IMR-90 (cell line): ENCODE measurements at regions not wholly inside any gene's neighbourhood (a gene's known extent, or its start where the extent isn't known, plus 50 kb on each side); places are given as distances from the start of the nearest gene placed in this dataset.

Experiments
- ATAC-seq: fragments of 200-7000 bp; cut with Tn5 transposase; 2 replicates; pipeline ENCODE4 v1.9.1; 2020; ENCODE audit warnings: low read depth, mild to moderate bottlenecking, moderate library complexity
- BruUV-seq: library from RNA; stranded (reverse); fragments of 400-500 nt; replicated peaks from 2 replicates; lab custom pipeline; 2021; lab: Mats Ljungman, UMichigan
- CTCF ChIA-PET: fragments of 300-600 bp; formaldehyde crosslinking; extraction: SDS; loops from one replicate; lab custom pipeline; 2021; ENCODE audit warnings: antibody characterized with exemption; lab: Yijun Ruan, JAX
- POLR2A ChIA-PET: fragments of 300-600 bp; sonication (Branson Sonifier 250); formaldehyde crosslinking; loops from one replicate; lab custom pipeline; 2022; ENCODE audit warnings: antibody characterized with exemption; ENCODE audit not compliant: unreplicated experiment; lab: Charles Lee
- DNase-seq: peaks from one replicate; pipeline ENCODE4 v3.0.0; 2013
- H2AFZ ChIP-seq: replicated peaks from 2 replicates; pipeline ENCODE3; 2013; ENCODE audit warnings: low read length, mild to moderate bottlenecking; ENCODE audit not compliant: poor library complexity
- H2AK5ac ChIP-seq: 2 replicates; pipeline ENCODE4 v1.6.1; 2013; ENCODE audit warnings: low read depth, low read length, inconsistent platforms
- H2AK9ac ChIP-seq: replicated peaks from 2 replicates; pipeline ENCODE3; 2013; ENCODE audit warnings: mild to moderate bottlenecking, low read depth, low read length, moderate library complexity; ENCODE audit not compliant: poor library complexity
- H2BK120ac ChIP-seq: 2 replicates; pipeline ENCODE4 v1.6.1; 2013; ENCODE audit warnings: low read depth, low read length, inconsistent platforms
- H2BK15ac ChIP-seq: 3 replicates; pipeline ENCODE4 v1.6.1; 2013; ENCODE audit warnings: low read depth, low read length, inconsistent platforms
- H2BK20ac ChIP-seq: 2 replicates; pipeline ENCODE4 v1.6.1; 2013; ENCODE audit warnings: low read depth, mild to moderate bottlenecking, inconsistent platforms, low read length, moderate library complexity
- H2BK5ac ChIP-seq: 2 replicates; pipeline ENCODE4 v1.6.1; 2013; ENCODE audit warnings: mild to moderate bottlenecking, low read depth, low read length, inconsistent platforms; ENCODE audit not compliant: poor library complexity, severe bottlenecking
- H3K14ac ChIP-seq: replicated peaks from 2 replicates; pipeline ENCODE4 v1.6.1; 2013; ENCODE audit warnings: low read depth, low read length, inconsistent platforms
- H3K18ac ChIP-seq: 2 replicates; pipeline ENCODE4 v1.6.1; 2013; ENCODE audit warnings: low read depth, low read length, control low read depth
- H3K23ac ChIP-seq: 2 replicates; pipeline ENCODE4 v1.6.1; 2013; ENCODE audit warnings: low read depth, low read length, inconsistent platforms
- H3K27ac ChIP-seq: 2 replicates; pipeline ENCODE4 v1.5.1; 2013; ENCODE audit warnings: mild to moderate bottlenecking, control low read depth, low read length; ENCODE audit not compliant: insufficient read depth
- H3K27me3 ChIP-seq: 2 replicates; pipeline ENCODE4 v1.6.1; 2013; ENCODE audit warnings: low read length; ENCODE audit not compliant: control insufficient read depth, insufficient read depth
- H3K36me3 ChIP-seq: 2 replicates; pipeline ENCODE4 v1.6.1; 2013; ENCODE audit warnings: low read length, mixed read lengths; ENCODE audit not compliant: control insufficient read depth, insufficient read depth
- H3K4ac ChIP-seq: 2 replicates; pipeline ENCODE4 v1.6.1; 2013; ENCODE audit warnings: low read depth, low read length, inconsistent platforms
- H3K4me1 ChIP-seq: 2 replicates; pipeline ENCODE4 v1.6.1; 2013; ENCODE audit warnings: low read length, mixed read lengths; ENCODE audit not compliant: control insufficient read depth, insufficient read depth
- H3K4me2 ChIP-seq: 2 replicates; pipeline ENCODE4 v1.6.1; 2013; ENCODE audit warnings: low read depth, mild to moderate bottlenecking, control low read depth, low read length, moderate library complexity
- H3K4me3 ChIP-seq: 2 replicates; pipeline ENCODE4 v1.5.1; 2013; ENCODE audit warnings: low read depth, mild to moderate bottlenecking, control low read depth, low read length, moderate library complexity; ENCODE audit not compliant: insufficient read depth
- H3K56ac ChIP-seq: 2 replicates; pipeline ENCODE4 v1.6.1; 2013; ENCODE audit warnings: low read length, inconsistent platforms; ENCODE audit not compliant: insufficient read depth; ENCODE audit errors: extremely low read depth
- H3K79me1 ChIP-seq, 2 experiments: 2 replicates each; pipeline ENCODE4 v1.6.1; 2013; ENCODE audit warnings: low read length in 2 of 2, inconsistent platforms in 1 of 2, low read depth in 1 of 2
- H3K9ac ChIP-seq: 2 replicates; pipeline ENCODE4 v1.6.1; 2013; ENCODE audit warnings: low read depth, low read length, control low read depth
- H3K9me1 ChIP-seq: 2 replicates; pipeline ENCODE4 v1.6.1; 2013; ENCODE audit warnings: low read length, inconsistent platforms; ENCODE audit not compliant: insufficient read depth
- H3K9me3 ChIP-seq: 2 replicates; pipeline ENCODE4 v1.6.1; 2013; ENCODE audit warnings: low read length; ENCODE audit not compliant: control insufficient read depth, insufficient read depth
- H4K20me1 ChIP-seq: 2 replicates; pipeline ENCODE4 v1.6.1; 2013; ENCODE audit warnings: low read length, inconsistent platforms; ENCODE audit not compliant: insufficient read depth
- H4K5ac ChIP-seq: 2 replicates; pipeline ENCODE4 v1.6.1; 2013; ENCODE audit warnings: mild to moderate bottlenecking, low read depth, low read length, control low read depth
- H4K8ac ChIP-seq, 2 experiments: 2 replicates each; pipeline ENCODE4 v1.6.1; 2013; ENCODE audit warnings: low read depth in 2 of 2, low read length in 2 of 2, control low read depth in 1 of 2, inconsistent platforms in 1 of 2
- H4K91ac ChIP-seq: 2 replicates; pipeline ENCODE4 v1.6.1; 2013; ENCODE audit warnings: low read depth, low read length, inconsistent platforms; ENCODE audit not compliant: insufficient read depth
- BHLHE40 ChIP-seq: fragments of 150-350 bp; IDR thresholded peaks from 2 replicates; pipeline ENCODE4 v1.6.1; 2016; ENCODE audit warnings: mild to moderate bottlenecking, low read depth, low read length
- CEBPB ChIP-seq: IDR thresholded peaks from 2 replicates; pipeline ENCODE4 v1.6.1; 2012; ENCODE audit warnings: low read depth, low read length, improper control_type of control experiment
- CHD1 ChIP-seq: IDR thresholded peaks from 2 replicates; pipeline ENCODE4 v1.6.1; 2012; ENCODE audit warnings: low read depth, low read length, improper control_type of control experiment
- CTCF ChIP-seq: conservative IDR thresholded peaks from 2 replicates; pipeline ENCODE4 v1.5.1; 2012; ENCODE audit warnings: mild to moderate bottlenecking, low read depth, low read length, improper control_type of control experiment
- FOS ChIP-seq: fragments of 150-350 bp; IDR thresholded peaks from 2 replicates; pipeline ENCODE4 v1.6.1; 2016; ENCODE audit warnings: low read depth, low read length
- MAFK ChIP-seq: IDR thresholded peaks from 2 replicates; pipeline ENCODE4 v1.6.1; 2012; ENCODE audit warnings: low read depth, low read length, improper control_type of control experiment
- MAZ ChIP-seq: IDR thresholded peaks from 2 replicates; pipeline ENCODE4 v1.6.1; 2012; ENCODE audit warnings: low read depth, mild to moderate bottlenecking, low read length, improper control_type of control experiment, moderate library complexity, borderline replicate concordance
- MXI1 ChIP-seq: IDR thresholded peaks from 2 replicates; pipeline ENCODE4 v1.6.1; 2012; ENCODE audit warnings: low read depth, mild to moderate bottlenecking, low read length, moderate library complexity, borderline replicate concordance
- NFE2L2 ChIP-seq: fragments of 150-350 bp; IDR thresholded peaks from 2 replicates; pipeline ENCODE4 v1.6.1; 2016; ENCODE audit warnings: low read depth, mild to moderate bottlenecking, low read length
- POLR2A ChIP-seq: IDR thresholded peaks from 2 replicates; pipeline ENCODE4 v1.6.1; 2012; ENCODE audit warnings: mild to moderate bottlenecking, low read depth, low read length
- RAD21 ChIP-seq: IDR thresholded peaks from 2 replicates; pipeline ENCODE4 v1.6.1; 2012; ENCODE audit warnings: low read length, improper control_type of control experiment
- SMC3 ChIP-seq: fragments of 150-350 bp; IDR thresholded peaks from 2 replicates; pipeline ENCODE4 v1.6.1; 2016; ENCODE audit warnings: low read depth, mild to moderate bottlenecking, antibody characterized with exemption, low read length, moderate library complexity
- USF2 ChIP-seq: fragments of 150-350 bp; IDR thresholded peaks from 2 replicates; pipeline ENCODE4 v1.6.1; 2017; ENCODE audit warnings: mild to moderate bottlenecking, antibody characterized with exemption, low read length, low read depth
- WGBS, 2 experiments: methylation state at CpG; one replicate each; pipeline versions ENCODE4 v1.1.5 to v1.1.7; 2013; ENCODE audit warnings: missing lambda C conversion rate in 2 of 2; ENCODE audit not compliant: insufficient read length in 1 of 2; ENCODE audit errors: extremely low coverage in 2 of 2; 5-methylcytosine and 5-hydroxymethylcytosine counted together
- dilution Hi-C: fragments of 300-500 bp; cut with HindIII; formaldehyde crosslinking; loops from one replicate; pipeline ENCODE4 v1.14.3; 2018; ENCODE audit warnings: low sequenced_read_pairs; ENCODE audit not compliant: unreplicated experiment
- in situ Hi-C: fragments of 300-500 bp; cut with MboI; formaldehyde crosslinking; loops from 3 replicates; pipeline ENCODE4 v1.14.3; 2019; ENCODE audit warnings: low sequenced_read_pairs, inconsistent platforms, mixed read lengths
- intact Hi-C: fragments of 100-400 bp; cut with micrococcal nuclease; formaldehyde crosslinking; loops from 2 replicates; pipeline ENCODE4 v1.10.0; 2022

GRCh38 chr10:78186572-78186971, 152.9 kb downstream of the RPS24 start:
- ATAC-seq (no peak), DNase-seq (no peak)
- H2BK5ac ChIP-seq: no peak overlapping the region
- peaks cover 4% of the 10 kb centered on the region; the same call in 1 of the 2 replicates for H3K27me3 ChIP-seq
- H3K23ac ChIP-seq: no peak overlapping the region
- H3K9me3 ChIP-seq: peaks cover 4% of the 10 kb centered on the region
- no peaks in the 10 kb centered on the region; the same call in 1 of the 2 replicates for H4K20me1 ChIP-seq
- H2BK20ac ChIP-seq: no peak overlapping the region
- no peak overlapping the region for H3K9ac ChIP-seq
- intact Hi-C loops (no loop called here), dilution Hi-C loops (no loop called here), in situ Hi-C loops (no loop called here)
- no peak overlapping the region for H3K4ac ChIP-seq
- no peak overlapping the region for H3K18ac ChIP-seq
- no peak overlapping the region for H3K56ac ChIP-seq
- H3K36me3 ChIP-seq: no peaks in the 10 kb centered on the region
- no TSS peak for BruUV-seq
- no peak overlapping the region for H2AFZ ChIP-seq
- no peak overlapping the region for H3K27ac ChIP-seq
- H3K79me1 ChIP-seq: no peaks in the 10 kb centered on the region
- H4K91ac ChIP-seq: no peak overlapping the region
- no peak overlapping the region; the same call in 1 of the 2 replicates for H3K14ac ChIP-seq
- no peak overlapping the region for H2BK15ac ChIP-seq
- H3K9me1 ChIP-seq: no peaks in the 10 kb centered on the region
- no peak overlapping the region for H2BK120ac ChIP-seq
- no peak overlapping the region for H3K4me3 ChIP-seq
- ChIA-PET CTCF (no interaction called here), POLR2A (no interaction called here)
- no peak overlapping the region for H2AK9ac ChIP-seq
- TF ChIP-seq SMC3 (no peak), MXI1 (no peak), POLR2A (no peak), CEBPB (no peak), MAFK (no peak), USF2 (no peak), CTCF (no peak), BHLHE40 (no peak), MAZ (no peak), NFE2L2 (no peak), CHD1 (no peak), RAD21 (no peak), FOS (no peak)
- no peaks in the 10 kb centered on the region for H3K4me1 ChIP-seq
- H4K8ac ChIP-seq: no peak overlapping the region
- H2AK5ac ChIP-seq: no peak overlapping the region
- H4K5ac ChIP-seq: no peak overlapping the region
- no peak overlapping the region for H3K4me2 ChIP-seq
- WGBS, 2 experiments: no CpG with 5 or more reads among the region's 3 CpGs
